GM13976 (cell line): ENCODE measurements at regions not wholly inside any gene's neighbourhood (a gene's known extent, or its start where the extent isn't known, plus 50 kb on each side); places are given as distances from the start of the nearest gene placed in this dataset.

ENCODE experiments used
- DNase-seq: peaks from one replicate; pipeline ENCODE4 v3.0.0; 2012; ENCODE audit warnings: low spot score
- CTCF ChIP-seq: IDR thresholded peaks from 2 replicates; pipeline ENCODE4 v1.5.1; 2012; ENCODE audit warnings: borderline replicate concordance, mild to moderate bottlenecking; ENCODE audit not compliant: insufficient read depth; ENCODE audit errors: extremely low read depth, missing control alignments, control extremely low read depth
- in situ Hi-C: fragments of 300-500 bp; cut with MboI; formaldehyde crosslinking; loops from one replicate; pipeline ENCODE4 v1.12.0; 2022; ENCODE audit warnings: low sequenced_read_pairs, mixed read lengths, inconsistent platforms; ENCODE audit not compliant: unreplicated experiment

GRCh38 chr4:42750856-42751255, 94.0 kb upstream of the ATP8A1 start:
- in situ Hi-C loops = no loop called here
- TF ChIP-seq CTCF = no peak
- no peak for DNase-seq

- DNase-seq = no peak
- no peak for TF ChIP-seq CTCF
- in situ Hi-C loops = no loop called here
These were observed 93.2 kb upstream of the ATP8A1 start for GRCh38 chr4:42750091-42750490.

GRCh38 chr4:42747971-42748370, 91.1 kb upstream of the ATP8A1 start:
- TF ChIP-seq CTCF = no peak
- DNase-seq = no peak
- in situ Hi-C loops = loop anchor here (25.0 kb wide), 1 partner anchor 186 kb away; no protein-coding TSS in a partner anchor

GRCh38 chr4:42736527-42737195, 79.8 kb upstream of the ATP8A1 start:
- TF ChIP-seq CTCF = no peak
- DNase-seq = no peak
- in situ Hi-C loops = loop anchor here (25.0 kb wide), 1 partner anchor 174 kb away; no protein-coding TSS in a partner anchor

- in situ Hi-C loops = loop anchor here (25.0 kb wide), 1 partner anchor 171 kb away; no protein-coding TSS in a partner anchor
- TF ChIP-seq CTCF = no peak
- no peak for DNase-seq
These were observed 76.5 kb upstream of the ATP8A1 start for GRCh38 chr4:42733380-42733779.

GRCh38 chr4:42732776-42733175, 75.9 kb upstream of the ATP8A1 start:
- DNase-seq = no peak
- TF ChIP-seq CTCF = no peak
- in situ Hi-C loops = loop anchor here (25.0 kb wide), 1 partner anchor 170 kb away; no protein-coding TSS in a partner anchor
